ENCODE measurements at regions not wholly inside any gene's neighbourhood (a gene's known extent, or its start where the extent isn't known, plus 50 kb on each side); places are given as distances from the start of the nearest gene placed in this dataset.
"Not testable (repeated sequence)": the region's sequence is repeated elsewhere in the genome, so short reads cannot be mapped to it uniquely, and the experiment has no call there.

- TF ChIP-seq POLR2A (IDR thresholded peaks at IDR 0.05) (no peak), CTCF (IDR thresholded peaks at IDR 0.05) (no peak), POLR2AphosphoS5 (IDR thresholded peaks at IDR 0.05) (no peak)
- H3K9me3 ChIP-seq, result no peaks in the 10 kb centered on the region
- DNase-seq (ENCODE audit: low spot score), result no peak
- H3K27me3 ChIP-seq (replicated peaks; ENCODE audit: insufficient read depth), result no peaks in the 10 kb centered on the region
- intact Hi-C loops (cut with DNase I), result no loop called here
- H3K27ac ChIP-seq, result no peak overlapping the region
- H3K4me1 ChIP-seq (replicated peaks), result no peaks in the 10 kb centered on the region
- no peaks in the 10 kb centered on the region for H3K36me3 ChIP-seq
- H3K4me3 ChIP-seq, result no peak overlapping the region
Observed at GRCh38 chr20:7159903-7160302, 392.4 kb downstream of the BMP2 start.

GRCh38 chr20:7161690-7162089, 394.2 kb downstream of the BMP2 start:
- no peak overlapping the region for H3K4me3 ChIP-seq
- no peaks in the 10 kb centered on the region for H3K36me3 ChIP-seq
- H3K27me3 ChIP-seq (replicated peaks; ENCODE audit: insufficient read depth), result no peaks in the 10 kb centered on the region
- H3K27ac ChIP-seq, result no peak overlapping the region
- TF ChIP-seq POLR2A (IDR thresholded peaks at IDR 0.05), result no peak
- TF ChIP-seq CTCF (IDR thresholded peaks at IDR 0.05), result peak in 1 of 4 experiments; percentile 44
- intact Hi-C loops (cut with DNase I), result no loop called here
- DNase-seq (ENCODE audit: low spot score), result no peak
- no peaks in the 10 kb centered on the region for H3K9me3 ChIP-seq
- H3K4me1 ChIP-seq (replicated peaks), result no peaks in the 10 kb centered on the region

- no peak for TF ChIP-seq POLR2AphosphoS5 (IDR thresholded peaks at IDR 0.05)
- TF ChIP-seq POLR2A (IDR thresholded peaks at IDR 0.05), result no peak
- TF ChIP-seq CTCF (IDR thresholded peaks at IDR 0.05), result no peak
- Histone ChIP-seq H3K27me3 (replicated peaks; ENCODE audit: insufficient read depth) (no peaks in the 10 kb centered on the region), H3K4me1 (replicated peaks) (no peaks in the 10 kb centered on the region), H3K27ac (no peak overlapping the region), H3K9me3 (no peaks in the 10 kb centered on the region), H3K4me3 (no peak overlapping the region), H3K36me3 (no peaks in the 10 kb centered on the region)
- DNase-seq (ENCODE audit: low spot score), result no peak
- WGBS, result 41% methylated on average over 1 of the region's 1 CpG
- intact Hi-C loops (cut with DNase I), result no loop called here
Observed at GRCh38 chr20:7171911-7172310, 404.4 kb downstream of the BMP2 start.

- TF ChIP-seq POLR2A (IDR thresholded peaks at IDR 0.05) (no peak), POLR2AphosphoS5 (IDR thresholded peaks at IDR 0.05) (no peak), CTCF (IDR thresholded peaks at IDR 0.05) (no peak)
- Histone ChIP-seq H3K4me1 (replicated peaks) (no peaks in the 10 kb centered on the region), H3K27ac (no peak overlapping the region), H3K27me3 (replicated peaks; ENCODE audit: insufficient read depth) (no peaks in the 10 kb centered on the region), H3K36me3 (no peaks in the 10 kb centered on the region), H3K9me3 (no peaks in the 10 kb centered on the region), H3K4me3 (no peak overlapping the region)
- intact Hi-C loops (cut with DNase I), result no loop called here
- WGBS, result 76% methylated on average over 2 of the region's 2 CpGs
- DNase-seq (ENCODE audit: low spot score), result no peak
Observed at GRCh38 chr20:7174554-7174953, 407.1 kb downstream of the BMP2 start.

GRCh38 chr20:7175827-7176226, 408.3 kb downstream of the BMP2 start:
- H3K36me3 ChIP-seq; intact Hi-C loops (cut with DNase I); H3K4me3 ChIP-seq; H3K4me1 ChIP-seq (replicated peaks); H3K9me3 ChIP-seq; DNase-seq (ENCODE audit: low spot score); H3K27ac ChIP-seq; H3K27me3 ChIP-seq (replicated peaks; ENCODE audit: insufficient read depth): not testable (repeated sequence)
- WGBS, result 75% methylated on average over 1 of the region's 1 CpG

- no peaks in the 10 kb centered on the region for H3K4me1 ChIP-seq (replicated peaks)
- TF ChIP-seq CTCF (IDR thresholded peaks at IDR 0.05), result no peak
- TF ChIP-seq POLR2AphosphoS5 (IDR thresholded peaks at IDR 0.05), result no peak
- TF ChIP-seq POLR2A (IDR thresholded peaks at IDR 0.05), result no peak
- H3K36me3 ChIP-seq, result no peaks in the 10 kb centered on the region
- no peak overlapping the region for H3K4me3 ChIP-seq
- H3K27me3 ChIP-seq (replicated peaks; ENCODE audit: insufficient read depth), result no peaks in the 10 kb centered on the region
- no peak for DNase-seq (ENCODE audit: low spot score)
- no peak overlapping the region for H3K27ac ChIP-seq
- intact Hi-C loops (cut with DNase I), result no loop called here
- 92% methylated on average over 2 of the region's 2 CpGs for WGBS
- no peaks in the 10 kb centered on the region for H3K9me3 ChIP-seq
Observed at GRCh38 chr20:7178004-7178403, 410.5 kb downstream of the BMP2 start.
